Spleen (tissue), 11 donors: ENCODE measurements at regions not wholly inside any gene's neighbourhood (a gene's known extent, or its start where the extent isn't known, plus 50 kb on each side); places are given as distances from the start of the nearest gene placed in this dataset.

Experiments used
- DNase-seq: peaks from one replicate; pipeline ENCODE4 v3.0.0-alpha.2; 2020
- H3K27ac ChIP-seq, 8 donors: fragments of 200-600 bp; sonication (generic) in 7 of 8; 1 replicate in 4 of 8; 2 replicates in 4 of 8; pipeline versions ENCODE4 v1.5.0 to v1.8.0; 2016 to 2021; ENCODE audit warnings: inconsistent platforms in 4 of 8, mild to moderate bottlenecking in 4 of 8, moderate library complexity in 1 of 8
- H3K27me3 ChIP-seq, 7 donors: fragments of 200-600 bp; sonication (generic) in 6 of 7; replicated peaks in 1 of 7; 1 replicate in 4 of 7; 2 replicates in 3 of 7; pipeline versions ENCODE4 v1.5.0 to v1.8.0; 2016 to 2021; ENCODE audit warnings: inconsistent platforms in 3 of 7, mild to moderate bottlenecking in 1 of 7
- H3K36me3 ChIP-seq, 6 donors: fragments of 200-600 bp; sonication (generic) in 5 of 6; 1 replicate in 4 of 6; 2 replicates in 2 of 6; pipeline versions ENCODE4 v1.5.0 to v1.8.0; 2016 to 2021; ENCODE audit warnings: inconsistent platforms in 2 of 6
- H3K4me1 ChIP-seq, 6 donors: fragments of 200-600 bp; sonication (generic) in 5 of 6; 1 replicate in 3 of 6; 2 replicates in 3 of 6; pipeline versions ENCODE4 v1.5.0 to v1.8.0; 2016 to 2021; ENCODE audit warnings: inconsistent platforms in 3 of 6
- H3K4me3 ChIP-seq, 8 donors: fragments of 200-600 bp; sonication (generic) in 7 of 8; 1 replicate in 4 of 8; 2 replicates in 4 of 8; pipeline versions ENCODE4 v1.5.0 to v1.8.0; 2016 to 2021; ENCODE audit warnings: inconsistent platforms in 4 of 8, mild to moderate bottlenecking in 4 of 8, moderate library complexity in 2 of 8
- H3K9me3 ChIP-seq, 8 donors: fragments of 200-600 bp; sonication (generic) in 7 of 8; 1 replicate in 4 of 8; 2 replicates in 4 of 8; pipeline versions ENCODE4 v1.5.0 to v1.8.0; 2016 to 2021; ENCODE audit warnings: inconsistent platforms in 4 of 8
- POLR2A ChIP-seq, 3 donors: fragments of 450-650 bp; IDR thresholded peaks; one replicate each; pipeline ENCODE4 v1.5.1; 2017; ENCODE audit warnings: antibody characterized with exemption in 3 of 3, mild to moderate bottlenecking in 1 of 3
- POLR2AphosphoS5 ChIP-seq, 3 donors: sonication (generic); formaldehyde crosslinking; IDR thresholded peaks; one replicate each; pipeline ENCODE4 v1.5.1; 2017; ENCODE audit warnings: antibody characterized with exemption in 3 of 3
- WGBS, 5 donors: extraction: QIAGEN DNeasy Blood & Tissue Kit in 3 of 5; methylation state at CpG; one replicate each; pipeline versions ENCODE4 v1.1.5 to v1.1.7; 2013 to 2018; 5-methylcytosine and 5-hydroxymethylcytosine counted together
- intact Hi-C: fragments of 100-400 bp; cut with DNase I; formaldehyde crosslinking; loops from one replicate; pipeline ENCODE4 v1.15.0; 2023; ENCODE audit warnings: low total_unique reads
- TF ChIP-seq, protein P1 (sequence below), 11 experiments: fragments of 200-600 bp in 7 of 11; fragments of 450-650 bp in 4 of 11; sonication (generic) in 4 of 11; IDR thresholded peaks in 8 of 11; conservative IDR thresholded peaks in 3 of 11; 1 replicate in 7 of 11; 2 replicates in 4 of 11; pipeline versions ENCODE4 v1.4.0 to v1.8.0; 2016 to 2021; ENCODE audit warnings: antibody characterized with exemption in 11 of 11, inconsistent platforms in 4 of 11, mild to moderate bottlenecking in 1 of 11
- donor health status: healthy with polysubstance abuse.
- donor health status: DM: no; HTN: no; CAD: no; lungs with moderate emphysema.
- donor health status: DM: no; HTN: no; CAD: no.
- donor health status: Bipolar disorder and iron deficiency.
- donor health status: healthy.
- donor health status: DM: no; HTN: no; CAD: no.
- donor health status: DM: yes; HTN: yes; CAD: no.

DNA sequence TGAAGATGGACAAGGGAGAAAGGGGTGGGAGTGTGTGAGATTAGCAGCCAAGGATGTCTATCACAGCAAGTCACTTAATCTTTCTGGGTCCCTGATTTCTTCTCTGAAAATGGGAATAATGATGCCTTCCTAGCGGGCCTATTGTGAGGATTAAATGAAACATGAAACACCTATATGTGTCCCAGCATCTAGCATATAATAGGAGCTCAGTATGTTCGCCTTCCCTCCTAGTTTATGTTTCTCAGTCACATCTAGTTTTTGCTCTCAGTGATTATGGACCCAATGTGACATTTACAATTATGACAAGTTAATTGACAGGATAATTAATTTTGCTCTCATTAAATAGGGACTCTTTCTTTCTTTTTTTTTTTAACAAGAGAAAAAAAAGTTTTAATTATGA, 252.9 kb downstream of the SNX13 start:
- Histone ChIP-seq H3K36me3 (no peaks in the 10 kb centered on the region), H3K27ac (no peak overlapping the region), H3K4me1 (no peaks in the 10 kb centered on the region), H3K27me3 (no peaks in the 10 kb centered on the region), H3K9me3 (no peaks in the 10 kb centered on the region), H3K4me3 (no peak overlapping the region)
- DNase-seq: no peak
- intact Hi-C loops: loop anchor here (10.0 kb wide), 1 partner anchor 657 kb away; no protein-coding TSS in a partner anchor
- WGBS, 5 donors: 85 to 93% (median 86%) methylated on average over 2 of the region's 2 CpGs
- TF ChIP-seq, protein P1, sequence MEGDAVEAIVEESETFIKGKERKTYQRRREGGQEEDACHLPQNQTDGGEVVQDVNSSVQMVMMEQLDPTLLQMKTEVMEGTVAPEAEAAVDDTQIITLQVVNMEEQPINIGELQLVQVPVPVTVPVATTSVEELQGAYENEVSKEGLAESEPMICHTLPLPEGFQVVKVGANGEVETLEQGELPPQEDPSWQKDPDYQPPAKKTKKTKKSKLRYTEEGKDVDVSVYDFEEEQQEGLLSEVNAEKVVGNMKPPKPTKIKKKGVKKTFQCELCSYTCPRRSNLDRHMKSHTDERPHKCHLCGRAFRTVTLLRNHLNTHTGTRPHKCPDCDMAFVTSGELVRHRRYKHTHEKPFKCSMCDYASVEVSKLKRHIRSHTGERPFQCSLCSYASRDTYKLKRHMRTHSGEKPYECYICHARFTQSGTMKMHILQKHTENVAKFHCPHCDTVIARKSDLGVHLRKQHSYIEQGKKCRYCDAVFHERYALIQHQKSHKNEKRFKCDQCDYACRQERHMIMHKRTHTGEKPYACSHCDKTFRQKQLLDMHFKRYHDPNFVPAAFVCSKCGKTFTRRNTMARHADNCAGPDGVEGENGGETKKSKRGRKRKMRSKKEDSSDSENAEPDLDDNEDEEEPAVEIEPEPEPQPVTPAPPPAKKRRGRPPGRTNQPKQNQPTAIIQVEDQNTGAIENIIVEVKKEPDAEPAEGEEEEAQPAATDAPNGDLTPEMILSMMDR (IDR thresholded peaks at IDR 0.05 in 8 of 11, conservative IDR thresholded peaks at IDR 0.05 in 3 of 11): no peak
- no peak for TF ChIP-seq POLR2AphosphoS5 (IDR thresholded peaks at IDR 0.05)
- no peak for TF ChIP-seq POLR2A (IDR thresholded peaks at IDR 0.05)

DNA sequence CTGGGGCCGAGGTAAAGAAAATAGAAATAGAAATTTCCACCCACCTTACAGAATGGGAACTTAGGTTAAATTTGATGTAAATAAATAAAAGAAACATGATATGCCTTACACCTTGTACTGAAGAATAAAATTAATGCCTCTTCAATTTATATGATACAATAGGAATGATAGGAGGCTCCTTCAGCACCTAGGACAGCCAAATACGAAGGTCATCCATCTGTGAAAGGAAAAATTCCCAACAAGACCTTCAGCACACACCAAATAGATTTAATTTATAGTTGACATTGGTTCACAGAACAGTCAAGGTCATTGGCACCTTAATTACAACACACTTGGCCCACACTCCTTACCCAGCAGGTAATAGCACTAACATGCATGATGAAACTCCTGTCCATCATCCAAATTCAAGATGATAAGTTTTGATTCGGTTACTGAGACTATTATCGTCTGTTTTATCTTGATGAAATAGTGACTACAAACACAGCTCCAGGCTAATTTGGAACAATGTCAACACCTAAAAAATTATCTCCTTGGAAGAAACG, 250.9 kb downstream of the SNX13 start:
- WGBS, 5 donors: 74 to 91% (median 83%) methylated on average over 5 of the region's 5 CpGs
- H3K4me1 ChIP-seq: no peaks in the 10 kb centered on the region
- no peak overlapping the region for H3K27ac ChIP-seq
- no peak overlapping the region for H3K4me3 ChIP-seq
- no peak for DNase-seq
- no peaks in the 10 kb centered on the region for H3K36me3 ChIP-seq
- H3K27me3 ChIP-seq: no peaks in the 10 kb centered on the region
- no peaks in the 10 kb centered on the region for H3K9me3 ChIP-seq
- intact Hi-C loops: loop anchor here (10.0 kb wide), 1 partner anchor 655 kb away; no protein-coding TSS in a partner anchor
- TF ChIP-seq POLR2AphosphoS5 (IDR thresholded peaks at IDR 0.05) (no peak), POLR2A (IDR thresholded peaks at IDR 0.05) (no peak)
- TF ChIP-seq, protein P1 (IDR thresholded peaks at IDR 0.05 in 8 of 11, conservative IDR thresholded peaks at IDR 0.05 in 3 of 11): no peak

DNA sequence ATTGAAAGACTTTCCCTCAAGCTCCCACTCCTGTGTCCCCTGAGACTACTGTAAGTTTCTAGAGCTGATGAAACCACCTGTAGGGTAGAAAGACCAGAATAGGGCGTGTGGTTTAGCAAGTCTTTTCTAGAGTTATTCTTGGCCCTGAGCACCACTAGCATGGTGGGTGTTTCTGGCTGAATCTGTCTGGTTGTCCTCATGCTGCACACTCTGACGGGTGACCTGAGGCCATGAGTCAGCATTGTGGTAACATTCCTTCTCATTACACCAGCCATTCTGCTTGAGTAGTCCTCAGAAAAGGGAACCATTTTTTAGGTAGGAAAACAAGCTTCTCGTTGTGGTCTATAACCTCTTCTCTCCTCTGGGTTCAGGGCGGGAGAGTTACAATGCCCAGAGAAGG, 250.3 kb downstream of the SNX13 start:
- no peak for DNase-seq
- Histone ChIP-seq H3K36me3 (no peaks in the 10 kb centered on the region), H3K27me3 (no peaks in the 10 kb centered on the region), H3K4me3 (no peak overlapping the region), H3K4me1 (no peaks in the 10 kb centered on the region), H3K9me3 (no peaks in the 10 kb centered on the region), H3K27ac (no peak overlapping the region)
- intact Hi-C loops: no loop called here
- 27 to 44% (median 35%) methylated on average over 4 of the region's 4 CpGs for WGBS, 5 donors
- TF ChIP-seq POLR2AphosphoS5 (IDR thresholded peaks at IDR 0.05): no peak
- TF ChIP-seq, protein P1 (IDR thresholded peaks at IDR 0.05 in 8 of 11, conservative IDR thresholded peaks at IDR 0.05 in 3 of 11): no peak
- no peak for TF ChIP-seq POLR2A (IDR thresholded peaks at IDR 0.05)

DNA sequence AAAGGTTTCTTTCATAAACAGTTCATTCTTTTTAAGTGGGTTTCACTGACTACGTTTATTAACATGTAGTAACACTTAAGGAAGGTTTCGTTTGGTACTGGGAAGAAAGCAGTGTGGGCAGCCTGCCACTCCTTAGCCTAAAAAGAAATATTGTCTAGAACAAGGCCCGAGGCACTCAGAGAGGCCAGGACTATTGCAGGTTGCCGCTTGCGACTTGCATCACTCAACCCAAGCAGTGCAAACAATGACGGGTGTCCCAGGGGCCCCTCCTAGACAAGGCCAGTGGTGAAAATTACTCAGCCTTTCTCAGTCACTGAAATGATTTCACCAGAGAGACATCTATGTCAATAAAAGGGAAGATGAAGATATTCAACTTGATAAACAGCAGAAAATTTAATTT, 243.9 kb downstream of the SNX13 start:
- peaks cover 0 to 35% (median 30%) of the 10 kb centered on the region in 8 donors for H3K9me3 ChIP-seq
- WGBS, 5 donors: 68 to 83% (median 75%) methylated on average over 6 of the region's 6 CpGs
- no peak overlapping the region for H3K4me3 ChIP-seq
- no peaks in the 10 kb centered on the region for H3K27me3 ChIP-seq
- no peak overlapping the region for H3K27ac ChIP-seq
- no peaks in the 10 kb centered on the region for H3K4me1 ChIP-seq
- TF ChIP-seq, protein P1 (IDR thresholded peaks at IDR 0.05 in 8 of 11, conservative IDR thresholded peaks at IDR 0.05 in 3 of 11): no peak
- no peak for TF ChIP-seq POLR2A (IDR thresholded peaks at IDR 0.05)
- no peak for TF ChIP-seq POLR2AphosphoS5 (IDR thresholded peaks at IDR 0.05)
- intact Hi-C loops: no loop called here
- no peak for DNase-seq
- no peaks in the 10 kb centered on the region for H3K36me3 ChIP-seq
